Chondrocyte (in vitro differentiated cells): ENCODE measurements at regions not wholly inside any gene's neighbourhood (a gene's known extent, or its start where the extent isn't known, plus 50 kb on each side); places are given as distances from the start of the nearest gene placed in this dataset.

ENCODE experiments used
- DNase-seq: peaks from one replicate; pipeline ENCODE4 v3.0.0; 2021; ENCODE audit warnings: mixed read lengths, low spot score
- H3K27ac Mint-ChIP-seq: one replicate; pipeline ENCODE4 v1.8.0; 2021; ENCODE audit warnings: mild to moderate bottlenecking, moderate library complexity, mixed read lengths; ENCODE audit not compliant: unreplicated experiment
- H3K27me3 Mint-ChIP-seq: 2 replicates; pipeline ENCODE4 v1.8.0; 2021; ENCODE audit warnings: low read depth, mixed read lengths
- H3K36me3 Mint-ChIP-seq: 2 replicates; pipeline ENCODE4 v1.8.0; 2021; ENCODE audit warnings: low read depth, mixed read lengths
- H3K4me1 Mint-ChIP-seq: 2 replicates; pipeline ENCODE4 v1.8.0; 2021; ENCODE audit warnings: low read depth, mild to moderate bottlenecking, mixed read lengths
- H3K4me3 Mint-ChIP-seq: one replicate; pipeline ENCODE4 v1.8.0; 2021; ENCODE audit warnings: mild to moderate bottlenecking, moderate library complexity, mixed read lengths; ENCODE audit not compliant: unreplicated experiment
- H3K9me3 Mint-ChIP-seq: 2 replicates; pipeline ENCODE4 v1.8.0; 2021; ENCODE audit warnings: low read depth, mixed read lengths
- CTCF ChIP-seq: fragments of 200-600 bp; sonication (generic); IDR thresholded peaks from 2 replicates; pipeline ENCODE4 v1.5.0; 2021; ENCODE audit warnings: antibody characterized with exemption, mild to moderate bottlenecking, moderate library complexity

- Mint-ChIP-seq H3K27me3 (no peaks in the 10 kb centered on the region), H3K36me3 (no peaks in the 10 kb centered on the region), H3K27ac (no peak overlapping the region), H3K9me3 (no peaks in the 10 kb centered on the region), H3K4me1 (no peaks in the 10 kb centered on the region), H3K4me3 (no peak overlapping the region)
- TF ChIP-seq CTCF = no peak
- no peak for DNase-seq
Observed at GRCh38 chr13:88217372-88217771, 546.2 kb downstream of the SLITRK5 start.

GRCh38 chr13:88217883-88218282 lies 546.7 kb downstream of the SLITRK5 start:
- H3K4me1 Mint-ChIP-seq = no peaks in the 10 kb centered on the region
- DNase-seq = no peak
- H3K27ac Mint-ChIP-seq = no peak overlapping the region
- H3K9me3 Mint-ChIP-seq = no peaks in the 10 kb centered on the region
- H3K4me3 Mint-ChIP-seq = no peak overlapping the region
- H3K27me3 Mint-ChIP-seq = no peaks in the 10 kb centered on the region
- no peaks in the 10 kb centered on the region for H3K36me3 Mint-ChIP-seq
- TF ChIP-seq CTCF = no peak

GRCh38 chr13:88223958-88224357 lies 552.8 kb downstream of the SLITRK5 start:
- H3K27me3 Mint-ChIP-seq = no peaks in the 10 kb centered on the region
- no peak overlapping the region for H3K27ac Mint-ChIP-seq
- no peak overlapping the region for H3K4me3 Mint-ChIP-seq
- no peaks in the 10 kb centered on the region for H3K36me3 Mint-ChIP-seq
- no peaks in the 10 kb centered on the region for H3K4me1 Mint-ChIP-seq
- no peak for TF ChIP-seq CTCF
- peaks cover 3% of the 10 kb centered on the region for H3K9me3 Mint-ChIP-seq
- no peak for DNase-seq

- Mint-ChIP-seq H3K4me1 (no peaks in the 10 kb centered on the region), H3K4me3 (no peak overlapping the region)
Observed at GRCh38 chr13:88235441-88235840, 564.3 kb downstream of the SLITRK5 start.

GRCh38 chr13:88246239-88246638 lies 575.1 kb downstream of the SLITRK5 start:
- Mint-ChIP-seq H3K4me1 (no peaks in the 10 kb centered on the region), H3K9me3 (no peaks in the 10 kb centered on the region), H3K36me3 (no peaks in the 10 kb centered on the region), H3K27me3 (no peaks in the 10 kb centered on the region), H3K4me3 (no peak overlapping the region), H3K27ac (no peak overlapping the region)
- DNase-seq = no peak
- TF ChIP-seq CTCF = no peak

More at GRCh38 chr13:88235441-88235840, 564.3 kb downstream of the SLITRK5 start:
- TF ChIP-seq CTCF = no peak
- Mint-ChIP-seq H3K27me3 (no peaks in the 10 kb centered on the region), H3K36me3 (no peaks in the 10 kb centered on the region), H3K9me3 (peaks cover 7% of the 10 kb centered on the region), H3K27ac (no peak overlapping the region)
- no peak for DNase-seq
